T-helper 1 cell (primary cell): ENCODE measurements at regions not wholly inside any gene's neighbourhood (a gene's known extent, or its start where the extent isn't known, plus 50 kb on each side); places are given as distances from the start of the nearest gene placed in this dataset.

Experiments used
- DNase-seq, 5 donors: peaks; one replicate each; pipeline ENCODE4 v3.0.0-alpha.2; 2012 to 2020

- DNase-seq, result no peak
Observed at GRCh38 chr2:22880161-22880560, 504.8 kb upstream of the KLHL29 start.

GRCh38 chr2:22882011-22882410, 503.0 kb upstream of the KLHL29 start:
- no peak for DNase-seq

GRCh38 chr2:22882643-22883042, 502.3 kb upstream of the KLHL29 start:
- DNase-seq, result no peak

- DNase-seq, result no peak
Observed at GRCh38 chr2:22883054-22883453, 501.9 kb upstream of the KLHL29 start.

- no peak for DNase-seq
Observed at GRCh38 chr2:22885245-22885644, 499.7 kb upstream of the KLHL29 start.

GRCh38 chr2:22887426-22887825, 497.6 kb upstream of the KLHL29 start:
- DNase-seq, result no peak

- DNase-seq, result no peak
Observed at GRCh38 chr2:22887845-22888244, 497.1 kb upstream of the KLHL29 start.

GRCh38 chr2:22890132-22890531, 494.8 kb upstream of the KLHL29 start:
- DNase-seq, result no peak

GRCh38 chr2:22893761-22894517, 491.0 kb upstream of the KLHL29 start:
- no peak for DNase-seq

GRCh38 chr2:22894761-22895160, 490.2 kb upstream of the KLHL29 start:
- DNase-seq, result no peak

GRCh38 chr2:22897428-22897827, 487.6 kb upstream of the KLHL29 start:
- no peak for DNase-seq

GRCh38 chr2:22900674-22901073, 484.3 kb upstream of the KLHL29 start:
- no peak for DNase-seq

- no peak for DNase-seq
Observed at GRCh38 chr2:22901471-22902179, 483.4 kb upstream of the KLHL29 start.

- DNase-seq, result no peak
Observed at GRCh38 chr2:22902180-22902550, 482.8 kb upstream of the KLHL29 start.

GRCh38 chr2:22902662-22903165, 482.3 kb upstream of the KLHL29 start:
- DNase-seq, result no peak

GRCh38 chr2:22903616-22904015, 481.4 kb upstream of the KLHL29 start:
- no peak for DNase-seq

- no peak for DNase-seq
Observed at GRCh38 chr2:22904126-22904684, 480.8 kb upstream of the KLHL29 start.

GRCh38 chr2:22907330-22907729, 477.6 kb upstream of the KLHL29 start:
- DNase-seq, result no peak

GRCh38 chr2:22912398-22912797, 472.6 kb upstream of the KLHL29 start:
- DNase-seq, result no peak

- DNase-seq, result no peak
Observed at GRCh38 chr2:22929998-22930397, 455.0 kb upstream of the KLHL29 start.

- DNase-seq, result no peak
Observed at GRCh38 chr2:22930781-22931180, 454.2 kb upstream of the KLHL29 start.

GRCh38 chr2:22932288-22932687, 452.7 kb upstream of the KLHL29 start:
- DNase-seq, result no peak

- DNase-seq, result no peak
Observed at GRCh38 chr2:22934747-22935146, 450.2 kb upstream of the KLHL29 start.

GRCh38 chr2:22942441-22942840, 442.5 kb upstream of the KLHL29 start:
- DNase-seq, result no peak
